NCI-H187 (cell line): ENCODE measurements at regions not wholly inside any gene's neighbourhood (a gene's known extent, or its start where the extent isn't known, plus 50 kb on each side); places are given as distances from the start of the nearest gene placed in this dataset.

Experiments used
- DNase-seq, 2 experiments: peaks; one replicate each; lab custom pipeline; 2025; lab: John Stamatoyannopoulos, UW

- DNase-seq, result no peak
Measured at GRCh38 chr2:129069875-129070594, 751.4 kb upstream of the HS6ST1 start.

DNA sequence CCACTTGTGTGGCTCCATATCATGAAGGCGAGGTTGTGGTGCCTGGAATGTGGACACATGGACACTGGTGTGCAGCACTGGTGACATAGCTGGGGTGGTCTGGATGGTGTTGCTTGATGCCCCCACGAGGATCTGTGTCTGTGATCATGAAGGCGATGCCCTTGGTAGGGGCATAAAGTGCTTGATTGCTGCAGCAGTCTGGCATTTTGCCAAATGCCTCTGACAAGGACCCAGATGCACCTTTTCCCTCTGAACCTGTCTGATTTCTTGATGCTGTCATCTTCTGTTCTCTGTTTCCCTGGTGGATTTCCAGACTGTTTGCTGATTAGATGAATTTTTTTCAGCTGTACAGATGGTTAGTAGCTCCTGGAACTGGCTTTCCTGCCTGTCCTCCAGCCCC, 752.0 kb upstream of the HS6ST1 start:
- DNase-seq, result no peak

DNA sequence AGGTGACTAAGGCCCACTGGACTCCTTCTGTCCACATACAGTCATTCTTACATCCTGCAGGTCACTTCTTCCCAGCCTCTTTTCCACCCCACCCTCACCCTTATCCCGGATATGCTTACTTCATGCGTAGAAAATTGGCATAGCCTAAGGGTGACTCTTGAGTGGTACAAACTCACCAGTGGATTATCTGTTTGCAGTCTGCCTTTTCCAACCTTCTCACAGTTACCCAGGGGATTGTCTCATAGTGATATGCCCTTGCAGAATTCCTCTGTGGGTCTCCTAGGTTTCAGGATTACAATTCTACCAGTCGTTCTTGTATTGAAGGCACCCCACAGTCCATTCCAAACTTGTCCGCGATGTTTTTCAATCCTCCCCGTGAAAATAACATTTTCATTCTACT, 752.9 kb upstream of the HS6ST1 start:
- DNase-seq, result no peak

- DNase-seq, result no peak
Measured at GRCh38 chr2:129074298-129074920, 755.7 kb upstream of the HS6ST1 start.

DNA sequence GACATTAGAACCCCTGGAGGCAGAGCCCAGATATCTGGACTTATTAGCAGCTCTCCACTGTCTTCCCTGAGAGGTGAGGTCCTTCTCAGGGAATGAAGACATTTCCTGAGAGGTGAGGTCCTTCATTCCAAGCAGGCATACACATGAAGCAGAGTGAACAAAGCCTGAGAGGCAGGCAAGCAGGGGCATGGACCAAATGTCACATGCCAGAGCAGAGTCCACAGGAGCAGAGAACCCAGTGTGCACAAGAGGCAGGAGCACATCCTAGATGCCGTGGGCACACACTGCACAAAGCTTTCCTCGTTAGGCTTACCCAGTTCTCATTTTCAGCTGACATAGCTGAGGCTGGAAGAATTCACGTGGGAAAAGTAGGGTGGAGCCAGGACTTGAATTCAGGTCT, 759.9 kb upstream of the HS6ST1 start:
- no peak for DNase-seq

- no peak for DNase-seq
Measured at GRCh38 chr2:129080715-129081476, 762.2 kb upstream of the HS6ST1 start.

DNA sequence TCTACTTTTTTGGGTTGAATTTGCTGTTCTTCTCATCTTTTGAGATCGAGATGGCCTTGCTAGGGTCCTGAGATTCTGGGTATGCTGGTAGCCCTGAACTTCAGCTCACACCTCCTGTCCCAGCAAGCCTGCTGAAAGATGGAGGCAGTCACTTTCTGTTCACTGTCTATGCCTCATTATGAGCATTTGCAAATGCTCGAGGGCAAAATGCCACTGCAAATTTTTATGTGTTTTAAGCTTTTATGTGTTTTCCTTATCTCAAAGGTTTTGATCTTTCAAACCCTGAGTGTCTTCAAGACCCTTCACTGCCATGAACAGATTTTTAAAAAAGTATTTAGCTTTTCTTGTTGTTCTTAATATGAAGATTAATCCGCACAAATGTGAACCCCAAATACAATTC, 766.7 kb upstream of the HS6ST1 start:
- DNase-seq, result no peak

GRCh38 chr2:129087133-129087813, 768.6 kb upstream of the HS6ST1 start:
- no peak for DNase-seq

DNA sequence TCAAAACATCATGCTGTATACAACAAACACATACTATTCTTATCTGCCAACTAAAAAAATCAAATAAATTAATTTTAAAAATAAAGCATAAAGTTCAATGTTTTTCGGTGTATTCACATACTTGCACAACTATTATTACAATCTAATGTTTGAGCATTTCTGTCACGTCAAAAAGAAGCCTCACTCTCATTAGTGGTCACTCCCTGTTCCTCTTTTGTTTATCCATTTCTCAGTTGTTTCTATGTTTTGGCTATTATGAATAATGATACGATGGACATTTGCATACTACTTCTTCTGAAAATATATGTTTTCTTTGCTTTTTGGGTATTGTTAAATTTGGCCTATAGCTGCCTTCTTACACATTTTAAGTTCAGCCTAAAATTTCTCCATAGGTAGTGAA, 773.0 kb upstream of the HS6ST1 start:
- no peak for DNase-seq

- DNase-seq, result peak; percentile 36 to 73
Measured at GRCh38 chr2:129092956-129093355, 774.3 kb upstream of the HS6ST1 start.

- DNase-seq, result no peak
Measured at GRCh38 chr2:129101186-129101585, 782.5 kb upstream of the HS6ST1 start.

GRCh38 chr2:129103936-129104878, 785.5 kb upstream of the HS6ST1 start:
- peak; percentile 4 to 5 for DNase-seq

DNA sequence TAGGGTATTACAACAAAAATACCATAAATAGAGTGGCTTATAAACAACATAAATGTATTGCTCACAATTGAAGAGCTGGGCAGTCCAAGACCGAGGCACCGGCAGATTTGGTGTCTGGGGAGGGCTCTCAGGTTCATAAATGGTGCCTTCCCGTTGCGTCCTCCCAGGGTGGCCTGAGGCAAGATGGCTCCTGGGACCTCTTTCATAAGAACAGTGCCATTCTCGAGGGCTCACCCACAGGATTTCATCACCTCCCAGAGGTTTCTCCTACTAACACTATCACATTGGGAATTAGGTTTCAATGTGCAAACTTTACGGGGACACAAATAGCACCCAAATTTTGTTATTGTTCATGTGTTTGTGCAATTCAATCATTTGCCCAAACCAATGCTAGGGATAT, 793.5 kb upstream of the HS6ST1 start:
- DNase-seq, result no peak

DNA sequence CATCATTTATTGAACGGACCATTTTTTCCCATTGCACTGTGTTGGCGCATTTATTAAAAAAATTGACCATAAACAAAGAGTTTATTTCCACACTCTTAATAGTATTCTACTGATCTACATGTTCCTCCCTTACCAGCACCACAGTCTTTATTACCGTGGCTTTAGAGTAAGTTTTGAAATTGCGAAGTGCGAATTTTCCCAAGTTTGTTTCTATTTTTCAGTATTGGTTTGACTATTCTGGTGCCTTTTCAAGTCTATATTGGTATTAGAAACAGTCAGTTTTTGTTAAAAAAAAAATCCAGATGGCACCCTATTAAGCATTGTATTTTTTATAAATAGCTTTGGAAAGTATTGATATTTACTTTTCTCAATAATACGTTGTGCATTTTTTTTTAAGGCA, 795.1 kb upstream of the HS6ST1 start:
- no peak for DNase-seq

- no peak for DNase-seq
Measured at GRCh38 chr2:129117434-129117833, 798.8 kb upstream of the HS6ST1 start.

DNA sequence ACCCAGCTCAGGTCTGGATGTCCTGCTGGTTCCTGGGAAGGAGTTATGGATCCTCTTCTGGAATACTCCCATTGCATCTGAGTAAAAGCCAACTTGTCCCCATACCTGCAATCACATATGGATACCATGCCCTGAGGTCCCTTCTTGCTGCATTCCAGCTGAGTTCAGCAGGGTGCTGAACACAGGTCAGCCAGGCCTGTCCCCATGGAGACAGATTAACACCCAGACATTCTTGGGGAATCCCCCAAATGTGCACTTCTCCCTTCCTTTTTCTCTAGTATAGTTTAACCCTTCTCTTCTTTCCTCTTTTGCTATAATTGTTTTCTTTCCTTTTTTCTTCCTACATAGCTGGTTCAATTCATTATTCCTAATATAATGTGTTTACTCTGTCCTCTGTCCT, 799.6 kb upstream of the HS6ST1 start:
- no peak for DNase-seq

DNA sequence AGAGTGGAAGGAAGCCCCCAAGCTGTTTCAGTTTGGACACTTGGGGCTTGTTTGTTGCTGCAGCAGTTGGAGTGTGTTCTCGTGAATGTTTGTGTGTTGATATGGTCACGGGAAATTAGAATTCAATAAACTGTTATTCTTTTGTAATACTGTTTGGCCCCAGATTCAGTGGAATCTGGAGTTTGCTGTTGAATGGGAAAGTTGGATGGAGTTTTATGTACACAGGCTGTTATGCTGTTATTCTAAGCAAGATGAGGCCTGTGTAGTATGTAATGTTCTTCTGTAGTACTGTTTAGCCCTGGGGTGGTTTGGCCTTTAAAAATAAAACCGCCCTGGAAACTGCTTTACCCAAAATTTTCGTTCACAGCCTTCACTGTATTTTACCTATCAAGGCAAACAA, 810.4 kb upstream of the HS6ST1 start:
- DNase-seq, result no peak

DNA sequence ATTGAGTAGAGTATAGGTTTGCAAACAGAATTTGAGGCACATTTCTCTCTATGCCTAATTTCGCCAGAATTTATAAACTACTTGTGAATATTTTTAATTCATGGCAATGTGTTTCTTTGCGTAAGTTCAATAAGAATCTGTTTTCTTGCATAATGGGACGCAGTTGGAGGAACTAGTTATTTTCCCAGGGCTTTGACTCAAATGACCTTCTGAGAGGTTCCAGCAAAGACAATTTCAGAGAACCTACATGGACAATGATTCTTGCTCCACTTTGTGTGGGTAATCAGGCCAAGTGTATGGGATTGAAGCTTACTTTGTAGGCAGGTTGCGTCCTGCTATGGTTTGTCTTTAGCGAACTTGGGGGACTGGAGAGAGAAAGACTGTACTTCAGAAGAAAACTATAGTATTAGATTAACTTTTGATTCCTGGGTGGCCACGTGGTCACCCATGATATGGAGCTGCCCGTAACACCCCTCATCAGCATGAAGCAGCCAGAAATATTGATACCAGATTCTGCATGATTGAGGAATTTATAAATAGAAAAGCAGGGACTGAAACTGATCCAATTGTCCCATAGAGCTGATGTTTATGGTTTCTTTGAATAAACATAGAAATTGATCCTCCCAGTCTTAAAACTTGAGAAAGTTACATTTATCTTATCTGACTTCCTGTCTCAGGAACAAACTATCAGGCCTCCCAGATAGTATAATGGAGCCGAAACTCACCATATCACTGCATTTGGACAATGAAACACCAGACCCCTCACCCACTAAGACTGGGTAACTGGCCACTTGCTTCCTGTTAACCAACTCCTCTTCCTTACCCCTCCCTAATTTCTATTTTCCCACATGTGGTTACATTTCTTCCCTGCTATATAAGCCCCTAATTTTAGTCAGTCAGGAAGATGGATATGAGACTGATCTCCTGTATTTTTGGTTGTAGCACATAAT, 815.3 kb upstream of the HS6ST1 start:
- DNase-seq, result no peak

DNA sequence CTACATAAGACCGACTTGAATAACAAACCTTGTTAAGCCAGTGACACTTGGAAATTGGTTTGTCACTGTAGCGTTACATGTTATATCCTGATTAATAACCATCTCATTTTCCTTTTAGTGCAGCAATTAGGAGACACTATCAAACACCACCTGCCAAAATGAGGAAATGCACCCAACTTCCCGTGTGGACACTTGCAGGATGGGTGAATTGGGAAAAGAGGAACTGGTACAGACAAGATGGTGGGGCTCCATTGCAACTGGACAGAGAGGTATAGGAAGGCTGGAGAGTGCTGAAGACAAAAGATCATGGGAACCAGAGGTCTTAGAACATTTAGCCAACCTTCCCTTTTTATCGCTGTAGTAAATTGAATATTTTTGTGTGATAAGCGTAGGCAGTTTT, 816.3 kb upstream of the HS6ST1 start:
- DNase-seq, result no peak

- DNase-seq, result no peak
Measured at GRCh38 chr2:129139380-129139779, 820.7 kb upstream of the HS6ST1 start.
